GM18507 (cell line): ENCODE measurements at regions not wholly inside any gene's neighbourhood (a gene's known extent, or its start where the extent isn't known, plus 50 kb on each side); places are given as distances from the start of the nearest gene placed in this dataset.

ENCODE experiments used
- DNase-seq: peaks from one replicate; pipeline ENCODE4 v3.0.0; 2011; ENCODE audit warnings: low read depth; ENCODE audit not compliant: insufficient read length; ENCODE audit errors: extremely low spot score
- FAIRE-seq: peaks from 2 replicates; lab custom pipeline; 2011; peaks lifted over from hg19 to GRCh38; lab: Jason Lieb, UNC

DNA sequence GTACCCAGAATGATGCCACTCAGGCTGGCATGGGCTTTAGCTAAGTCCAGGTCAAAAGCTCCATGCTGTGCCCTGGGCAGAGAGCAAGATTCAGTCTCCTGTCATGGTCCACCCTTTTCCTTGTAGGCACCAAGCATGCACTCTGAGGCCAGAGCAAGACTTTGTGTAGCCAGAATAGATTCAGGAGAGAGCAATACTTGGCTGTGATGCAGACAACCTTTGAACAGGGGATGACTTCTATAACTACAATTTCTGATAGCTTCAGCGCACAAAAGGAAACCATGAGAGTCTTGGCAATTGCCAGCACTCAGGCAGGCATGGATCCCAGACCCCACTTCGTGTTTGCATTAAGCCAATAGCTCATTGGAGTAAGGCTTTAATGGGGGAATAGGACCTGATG, 510.6 kb downstream of the RAB28 start:
- no peak for DNase-seq
- FAIRE-seq = no peak

DNA sequence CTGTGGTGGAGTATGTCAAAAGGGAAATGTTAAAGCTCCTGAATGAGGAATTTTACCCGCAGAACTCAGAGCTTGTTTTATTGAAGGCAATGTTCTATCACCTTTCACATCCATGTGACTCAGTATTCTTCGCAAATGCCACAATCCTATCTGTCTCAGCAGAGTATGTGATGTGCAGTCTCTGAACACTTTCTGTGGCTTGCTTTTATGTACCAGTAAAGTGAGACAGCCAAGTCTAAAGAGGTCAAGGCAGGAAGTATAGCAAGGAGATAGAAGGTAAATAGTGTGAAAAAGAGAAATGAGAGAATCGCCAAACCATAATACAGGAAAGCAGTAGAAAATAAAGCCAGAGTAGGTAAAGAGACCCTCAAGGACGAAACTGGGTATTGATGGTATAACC, 515.8 kb downstream of the RAB28 start:
- FAIRE-seq (no peak), DNase-seq (no peak)

DNA sequence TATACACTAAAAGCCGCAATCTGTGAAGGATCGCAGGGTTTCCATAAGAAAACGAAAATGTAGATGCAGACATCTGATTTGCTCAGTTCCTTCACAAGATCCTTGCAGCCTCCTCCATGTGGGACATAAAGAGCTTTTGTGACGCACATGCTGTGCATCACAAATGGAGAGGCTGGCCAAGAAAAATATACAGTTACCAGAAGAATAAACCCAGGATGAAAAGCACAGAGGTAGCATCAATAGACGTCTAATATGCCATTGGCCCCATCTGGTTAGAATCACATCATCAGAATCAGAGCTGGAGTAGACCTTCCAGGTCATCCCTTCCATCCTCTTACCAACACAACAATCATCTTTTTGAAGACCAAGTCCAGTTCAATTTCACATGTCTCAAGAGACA, 517.4 kb downstream of the RAB28 start:
- no peak for DNase-seq
- no peak for FAIRE-seq

DNA sequence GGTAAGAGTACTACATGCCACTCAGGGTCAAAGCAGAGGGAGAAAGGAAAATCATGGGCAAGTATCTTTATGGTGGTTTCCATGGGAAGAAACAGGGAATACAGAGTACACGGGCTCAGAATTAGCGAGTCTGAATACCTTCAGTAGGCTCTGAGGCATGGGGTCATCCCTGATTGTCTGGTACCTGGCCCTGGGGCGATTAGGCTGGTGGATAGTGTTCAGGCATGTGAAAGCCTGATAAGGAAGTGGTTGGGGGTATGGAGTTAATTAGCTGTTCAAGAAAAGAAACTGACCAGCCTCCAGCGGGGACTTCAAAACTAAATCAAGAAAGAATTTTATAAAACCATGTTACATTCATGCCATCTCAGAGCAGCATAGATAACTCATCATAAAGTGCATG, 518.8 kb downstream of the RAB28 start:
- FAIRE-seq (no peak), DNase-seq (no peak)

DNA sequence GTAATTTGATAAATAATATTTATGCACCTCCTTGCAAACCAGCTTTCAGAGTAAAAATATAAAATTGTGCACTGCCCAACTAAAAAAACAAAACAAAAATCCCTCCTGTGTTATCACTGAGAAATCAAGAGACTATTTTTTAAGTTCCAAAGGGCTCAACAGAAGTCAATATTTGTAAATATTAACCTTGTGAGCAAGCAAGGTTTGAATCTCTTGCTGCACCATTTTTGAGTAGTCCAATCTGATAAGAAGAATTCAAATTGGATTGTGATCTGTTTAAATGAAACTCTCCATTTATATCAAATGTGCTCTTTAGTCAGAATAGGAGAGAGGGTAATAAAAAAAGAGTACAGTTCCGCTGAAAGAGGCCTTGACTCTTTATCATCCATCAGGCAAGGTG, 520.2 kb downstream of the RAB28 start:
- DNase-seq = no peak
- FAIRE-seq = no peak

DNA sequence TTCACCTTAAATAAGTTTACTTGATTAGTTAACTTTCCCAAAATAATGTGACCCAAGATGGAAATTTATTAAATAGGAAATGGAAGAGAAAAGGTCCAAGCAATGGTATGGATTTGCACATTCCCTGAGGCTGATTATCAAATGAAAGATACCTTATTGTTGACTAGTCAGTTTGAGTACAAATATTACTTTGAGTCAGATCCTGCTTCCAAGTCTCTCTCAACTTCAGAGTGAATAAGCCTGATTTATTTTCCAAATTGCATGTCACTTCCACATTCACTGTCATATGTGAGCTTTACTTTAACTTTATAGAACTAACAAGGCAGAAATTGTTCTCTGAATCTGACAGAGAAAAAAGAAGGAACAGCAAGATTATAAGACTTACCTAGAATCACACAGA, 520.8 kb downstream of the RAB28 start:
- FAIRE-seq = no peak
- no peak for DNase-seq

DNA sequence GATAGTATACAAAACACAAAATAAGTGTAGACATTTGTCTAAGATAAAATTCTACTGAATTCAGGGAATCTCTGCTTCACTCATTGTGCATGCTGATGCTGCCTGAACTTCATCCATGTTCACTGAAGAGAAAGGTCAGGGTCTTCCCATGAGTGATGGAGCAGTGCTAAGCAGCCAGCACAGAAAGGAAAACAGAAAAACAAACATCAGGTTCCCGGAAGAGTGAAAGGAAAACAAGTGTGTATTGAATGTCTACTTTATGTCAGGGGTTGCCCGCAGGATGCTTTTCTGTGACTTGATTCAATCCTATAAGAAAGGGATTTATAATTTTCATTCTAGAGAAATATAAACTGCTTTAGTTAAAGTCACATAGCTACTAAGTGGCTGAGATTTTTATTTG, 522.4 kb downstream of the RAB28 start:
- no peak for DNase-seq
- no peak for FAIRE-seq

DNA sequence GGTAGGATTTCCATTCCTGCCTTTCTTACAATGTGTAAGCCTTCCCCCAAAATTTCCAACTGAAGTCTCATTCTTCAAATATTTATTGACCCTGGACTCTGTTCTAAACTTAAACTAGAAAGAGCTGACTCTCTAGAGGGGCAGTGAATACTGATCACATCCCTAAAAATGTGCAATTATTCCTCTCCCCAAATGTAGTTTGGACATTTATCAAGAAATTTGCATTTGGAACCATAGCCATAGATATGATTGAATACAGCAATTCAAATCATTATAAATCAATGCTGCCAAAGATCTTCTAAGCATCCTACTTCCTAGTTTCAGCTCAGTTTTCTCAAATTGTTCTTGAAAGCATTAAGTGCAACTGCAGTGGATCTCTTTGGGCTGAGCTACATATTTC, 525.7 kb downstream of the RAB28 start:
- DNase-seq (no peak), FAIRE-seq (no peak)

DNA sequence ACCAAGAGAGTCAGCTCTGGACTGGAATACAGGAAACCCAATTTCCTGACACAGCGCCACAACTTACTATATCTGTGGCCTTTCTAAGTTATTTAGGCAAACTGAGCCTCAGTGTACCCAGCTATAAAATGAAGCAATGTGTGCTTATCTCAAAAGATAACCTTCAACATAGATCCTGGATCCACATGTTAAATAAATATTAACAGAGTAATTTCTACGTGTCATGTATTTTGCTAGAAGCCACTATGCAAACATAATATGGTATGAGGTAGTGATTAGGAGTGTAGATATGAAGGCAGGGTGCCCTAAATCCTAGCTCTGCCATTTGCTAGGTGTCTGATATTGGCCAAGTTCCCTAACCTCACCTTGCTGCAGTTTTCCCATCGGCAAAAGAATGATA, 527.0 kb downstream of the RAB28 start:
- no peak for FAIRE-seq

DNA sequence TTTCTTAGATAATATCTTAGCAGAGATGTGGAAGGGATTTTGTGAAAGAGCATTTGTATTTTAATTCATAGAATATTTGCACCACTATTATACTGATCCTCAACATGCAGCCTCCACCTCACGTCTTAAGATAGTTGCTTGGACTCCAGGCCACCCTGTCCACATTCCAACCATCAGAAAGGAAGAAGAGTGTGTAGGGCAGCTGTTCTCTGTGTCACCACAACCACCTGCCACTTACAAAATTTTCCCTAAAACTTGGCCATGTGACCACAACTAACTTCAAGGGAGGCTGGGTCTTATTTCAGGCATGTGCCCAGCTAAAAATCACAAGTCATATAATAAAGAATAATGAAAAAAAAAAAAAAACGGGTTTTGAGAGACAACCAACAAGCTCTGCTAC, 528.1 kb downstream of the RAB28 start:
- DNase-seq (no peak), FAIRE-seq (no peak)

More for the DNA sequence above, 527.0 kb downstream of the RAB28 start:
- DNase-seq = no peak

DNA sequence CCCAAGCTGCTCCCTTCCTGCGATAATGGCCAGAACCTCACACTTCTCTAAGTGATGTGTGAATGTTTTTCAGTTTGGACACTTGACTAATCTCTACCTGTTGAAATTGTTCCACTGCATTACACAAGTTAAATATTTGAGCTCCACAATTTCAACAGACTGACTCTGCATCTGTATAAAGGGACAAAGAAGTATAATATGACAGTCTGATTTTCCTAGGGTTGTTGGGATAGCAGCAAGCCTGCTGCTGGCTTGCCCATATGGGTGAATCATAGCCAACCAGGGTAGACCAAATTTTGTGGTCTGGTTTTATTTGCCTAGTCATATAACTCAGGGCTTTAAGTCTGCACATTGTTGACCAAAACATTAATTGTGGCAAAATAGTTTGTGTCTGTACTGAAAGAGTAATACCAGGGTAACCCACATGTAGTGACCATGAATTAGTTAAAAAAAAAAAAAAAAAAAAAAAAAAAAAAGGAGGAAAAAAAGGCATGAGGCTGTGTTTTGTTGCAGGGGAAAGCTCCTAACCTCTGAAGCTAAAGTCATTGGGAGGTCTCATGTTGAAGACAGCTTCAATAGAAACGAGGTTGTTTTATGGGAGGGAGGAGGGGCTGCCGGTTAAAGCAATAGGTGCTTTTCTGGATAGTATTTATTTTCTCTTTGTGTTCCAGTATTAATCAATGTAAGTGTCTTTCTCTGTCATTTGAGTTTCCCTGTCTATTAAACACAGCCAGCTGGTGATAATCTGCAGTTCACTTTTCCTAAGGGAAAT, 534.2 kb downstream of the RAB28 start:
- FAIRE-seq = no peak
- no peak for DNase-seq

DNA sequence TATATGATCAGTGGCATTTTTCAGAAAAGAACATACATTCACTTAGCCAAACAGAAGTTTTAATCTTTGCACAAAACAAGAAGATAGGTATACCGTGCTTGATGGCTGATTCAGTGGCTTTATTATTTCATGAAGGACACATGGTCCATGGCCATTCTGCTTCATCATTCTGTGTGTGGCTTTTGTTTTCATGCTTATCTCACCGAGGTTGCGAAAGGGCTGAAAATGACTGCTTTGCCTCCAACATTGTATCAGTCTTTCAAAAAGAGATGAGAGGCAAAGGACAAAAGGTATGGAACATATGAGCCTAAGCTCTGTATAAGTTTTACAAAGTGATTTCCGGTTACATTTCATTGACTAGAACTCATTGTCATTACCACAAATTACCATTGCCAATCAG, 541.1 kb downstream of the RAB28 start:
- DNase-seq = no peak
- no peak for FAIRE-seq

DNA sequence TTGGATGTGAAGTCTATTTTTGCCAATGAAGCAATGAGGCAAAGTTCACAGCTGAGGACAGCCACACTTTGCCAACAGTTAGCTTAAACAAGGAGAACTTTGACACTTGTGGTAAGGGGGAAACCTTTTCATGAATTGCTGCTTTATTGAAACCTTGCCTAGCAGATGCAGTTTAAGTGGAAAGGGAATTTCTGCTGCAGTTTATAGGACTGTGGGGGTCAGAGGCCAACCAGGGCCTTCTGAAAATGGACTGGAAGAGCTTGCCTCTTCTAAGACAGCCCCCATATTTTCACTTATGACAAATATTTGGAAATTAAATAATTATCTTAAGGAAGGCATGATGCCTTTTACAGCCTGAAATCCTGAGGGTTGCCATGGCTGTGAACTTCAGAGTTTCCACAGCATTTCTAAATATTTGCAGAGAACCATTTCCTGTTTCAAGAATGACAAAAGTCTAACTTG, 550.3 kb downstream of the RAB28 start:
- FAIRE-seq (no peak), DNase-seq (no peak)

DNA sequence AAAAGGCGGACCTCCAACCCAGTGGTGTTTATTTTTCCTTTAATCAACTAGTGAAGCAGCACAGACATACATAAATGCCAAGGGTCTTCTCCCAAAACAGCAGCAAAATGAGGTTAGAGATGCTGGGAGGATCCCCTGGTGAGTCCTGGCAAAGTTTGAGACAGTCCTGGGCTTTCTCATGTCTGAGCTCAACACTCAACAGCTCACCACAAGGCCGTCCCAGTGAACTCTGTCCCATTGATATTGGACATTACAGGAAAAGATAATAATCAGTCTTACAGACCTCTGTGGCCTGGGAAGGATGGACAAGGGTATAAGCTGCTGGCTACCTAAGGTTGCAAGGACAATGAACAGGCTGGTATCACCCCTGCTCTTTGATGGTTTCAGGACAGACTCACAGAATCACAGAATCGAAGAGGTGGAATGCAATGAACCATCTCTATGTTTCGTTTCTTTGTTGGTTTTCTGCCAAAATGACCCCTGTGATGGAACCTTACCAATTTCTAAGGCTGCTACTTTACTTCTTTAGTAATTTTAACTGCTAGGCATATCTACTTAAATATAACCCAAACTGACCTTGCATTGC, 551.8 kb downstream of the RAB28 start:
- DNase-seq (no peak), FAIRE-seq (no peak)

DNA sequence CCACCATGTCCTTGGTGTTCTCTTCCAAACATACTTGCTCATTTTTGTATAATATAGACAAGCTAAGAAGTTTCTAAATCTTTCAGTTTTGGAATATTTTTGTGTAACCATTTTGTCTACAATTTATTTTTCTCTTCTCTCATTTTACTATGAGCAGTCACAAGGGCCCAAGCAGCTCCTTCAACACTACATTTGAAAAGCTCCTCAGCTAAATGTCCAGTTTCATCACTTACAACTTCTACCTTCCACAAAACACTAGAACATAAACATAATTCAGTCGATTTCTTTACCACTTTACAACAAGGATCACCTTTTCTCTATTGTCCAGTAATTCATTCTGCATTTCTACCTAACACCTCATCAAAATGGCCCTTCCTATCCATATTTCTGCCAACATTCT, 554.4 kb downstream of the RAB28 start:
- FAIRE-seq (no peak), DNase-seq (no peak)

DNA sequence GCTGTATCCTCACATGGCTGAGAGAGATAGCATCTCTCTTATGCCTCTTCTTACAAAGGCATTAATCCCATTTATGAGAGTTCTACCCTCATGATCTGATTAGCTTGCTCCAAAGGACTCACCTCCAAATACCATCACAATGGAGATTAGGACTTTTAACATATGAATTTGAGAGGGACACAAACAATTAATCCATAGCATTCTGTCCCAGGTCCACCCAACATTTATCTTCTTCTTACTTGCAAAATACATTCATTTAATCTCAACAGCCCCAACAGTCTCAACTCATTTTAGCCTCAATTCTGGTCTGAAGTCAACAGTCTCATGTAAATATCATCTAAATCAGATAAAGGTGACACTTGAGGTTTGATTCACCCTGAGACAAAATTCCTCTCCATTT, 555.4 kb downstream of the RAB28 start:
- no peak for DNase-seq
- no peak for FAIRE-seq

DNA sequence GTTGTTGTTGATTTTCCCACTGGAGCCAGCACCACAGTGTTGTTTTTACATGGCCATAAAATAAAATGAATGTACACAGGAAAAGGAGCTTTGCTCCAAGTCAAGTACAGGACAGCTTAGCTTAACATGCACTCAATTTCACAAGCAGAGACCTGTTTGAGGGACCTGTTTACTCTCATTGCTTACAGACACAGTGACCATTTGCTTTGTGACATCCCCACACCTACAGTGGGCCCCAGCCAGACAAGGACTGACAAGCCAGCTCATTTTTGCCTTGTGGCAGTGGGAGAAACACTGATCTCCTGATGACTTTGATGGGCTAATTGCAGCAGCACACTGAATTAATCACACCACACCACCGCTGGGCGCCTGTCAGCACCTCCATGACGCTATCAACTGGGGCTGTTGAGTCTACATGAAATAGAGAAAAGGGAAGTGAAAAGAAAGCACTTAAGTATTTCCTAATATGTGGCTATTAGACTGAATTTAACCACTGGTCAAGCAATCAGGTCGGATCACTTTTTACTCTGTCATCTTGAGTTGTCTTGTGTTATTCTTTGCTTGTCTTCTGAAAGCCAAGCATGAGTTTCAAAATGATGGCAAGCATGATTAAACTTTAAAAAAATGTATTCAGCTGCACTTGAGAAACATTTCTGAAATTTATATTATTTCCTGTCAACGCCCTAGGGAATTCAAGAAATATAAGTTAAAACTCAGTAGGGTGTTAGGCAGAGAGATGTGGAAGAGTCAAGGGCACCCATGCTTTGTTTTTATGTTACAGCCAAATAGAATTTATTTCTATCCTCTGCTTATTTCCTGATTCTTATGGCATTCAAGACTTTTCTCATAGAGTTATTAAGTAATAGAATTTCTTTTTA, 557.7 kb downstream of the RAB28 start:
- DNase-seq (no peak), FAIRE-seq (no peak)

DNA sequence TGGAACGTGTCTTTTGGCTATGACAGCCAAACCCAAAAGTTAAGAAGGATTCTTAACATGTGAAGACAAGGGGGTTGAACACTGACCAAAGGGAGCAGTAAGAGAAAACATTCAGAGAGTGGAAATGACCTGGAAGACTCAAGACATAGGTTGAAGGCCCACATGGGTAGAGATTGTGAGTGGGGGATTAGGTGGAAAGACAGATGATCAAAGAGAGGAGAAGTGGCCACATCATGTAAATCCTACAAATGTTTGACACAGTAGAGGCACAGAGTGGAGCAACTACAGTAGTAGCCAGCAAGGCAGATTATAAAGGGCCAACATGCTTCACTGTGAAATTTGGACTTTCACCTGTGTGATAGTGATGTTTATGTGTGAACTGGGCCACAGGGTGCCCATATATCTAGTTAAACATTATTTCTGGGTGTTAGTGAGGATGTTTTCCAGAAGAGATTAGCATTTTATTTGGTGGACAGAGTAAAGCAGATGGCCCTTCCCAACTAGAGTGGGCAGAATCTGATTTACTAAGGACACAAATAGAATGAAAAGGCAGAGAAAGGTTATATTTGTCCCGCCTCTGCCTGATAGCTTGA, 559.3 kb downstream of the RAB28 start:
- no peak for FAIRE-seq
- no peak for DNase-seq

DNA sequence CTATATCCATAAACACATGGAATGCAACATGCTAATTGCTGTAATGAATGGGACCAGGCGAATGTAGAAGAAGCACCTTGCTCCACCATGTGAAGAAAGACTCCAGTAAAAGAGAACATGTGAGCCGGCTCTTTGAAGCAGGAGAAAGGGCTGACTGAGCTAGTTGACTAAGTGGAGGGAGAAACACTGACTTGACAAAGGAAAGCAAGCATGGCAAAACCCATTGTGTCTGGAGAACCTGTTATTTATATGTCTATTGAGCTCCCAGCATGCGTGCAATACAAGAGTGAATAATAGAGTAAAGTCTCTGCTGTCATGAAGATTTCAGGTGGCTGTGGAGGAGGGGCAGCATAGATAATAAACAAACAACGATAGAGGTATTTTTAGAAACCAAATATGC, 559.9 kb downstream of the RAB28 start:
- FAIRE-seq (no peak), DNase-seq (no peak)

DNA sequence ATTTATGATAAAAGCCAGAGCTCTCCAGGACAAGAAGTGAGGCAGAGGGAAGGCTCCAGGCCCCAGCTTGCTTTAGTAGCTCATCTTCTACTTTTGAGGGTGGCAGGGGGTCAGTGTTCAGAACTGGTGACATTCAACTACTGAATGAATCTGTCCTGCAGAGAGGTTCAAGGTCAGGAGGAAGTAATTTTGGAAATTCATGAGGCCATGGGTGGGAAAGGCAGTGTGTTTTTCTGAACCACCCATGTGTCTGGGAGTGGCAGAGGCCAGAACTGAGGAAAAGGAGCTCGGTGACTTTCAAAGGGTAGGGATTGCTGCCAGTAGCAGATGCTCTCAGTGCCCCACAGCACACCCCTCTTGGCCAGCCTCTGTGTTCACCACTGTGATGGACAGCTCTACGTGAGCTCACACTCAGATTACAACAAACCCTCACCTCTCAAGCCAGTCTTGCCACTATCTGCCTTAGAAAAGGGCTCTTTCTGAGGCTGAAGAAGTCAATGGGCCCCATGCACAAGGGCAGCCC, 571.2 kb downstream of the RAB28 start:
- DNase-seq (no peak), FAIRE-seq (no peak)
